ENCODE measurements at regions not wholly inside any gene's neighbourhood (a gene's known extent, or its start where the extent isn't known, plus 50 kb on each side); places are given as distances from the start of the nearest gene placed in this dataset.

DNA sequence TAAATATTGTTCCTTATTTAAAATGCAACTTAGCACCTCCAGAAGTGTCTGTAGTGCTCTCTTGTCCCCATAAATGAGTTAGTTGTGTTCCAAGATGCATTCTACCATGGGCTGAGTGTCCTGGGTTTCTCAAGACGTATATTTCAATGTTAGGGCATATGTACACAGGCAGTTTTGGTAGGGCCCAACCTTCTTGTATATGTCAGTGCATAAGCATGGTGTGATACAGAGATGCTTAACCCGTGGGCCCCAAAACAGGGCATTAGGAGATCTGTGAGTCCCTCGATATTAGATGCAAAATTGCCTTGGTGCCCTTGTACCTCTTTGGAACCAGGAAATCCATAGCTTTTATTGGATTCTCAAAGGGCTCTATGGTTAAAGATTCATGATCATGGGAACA lies 91.5 kb upstream of the HIVEP1 start:
- Histone ChIP-seq H3K27me3 (replicated peaks in 1 of 4; ENCODE audit: control extremely low read depth in 1 of 4, control insufficient read depth in 3 of 4, insufficient read depth in 4 of 4, low read length in 3 of 4) (no peaks in the 10 kb centered on the region), H3K79me2 (ENCODE audit: control insufficient read depth, insufficient read depth, low read length) (no peaks in the 10 kb centered on the region), H3K9ac (ENCODE audit: low read length) (no peak overlapping the region), H4K20me1 (ENCODE audit: control insufficient read depth, insufficient read depth, low read length, poor library complexity, severe bottlenecking) (no peaks in the 10 kb centered on the region), H3K27ac (ENCODE audit: low read length in 2 of 2) (no peak overlapping the region), H3K9me3 (ENCODE audit: control extremely low read depth in 1 of 3, control insufficient read depth in 2 of 3, insufficient read depth in 1 of 3, low read length in 2 of 3) (no peaks in the 10 kb centered on the region), H3K4me3 (ENCODE audit: control extremely low read depth in 1 of 5, extremely low read depth in 1 of 5, insufficient read depth in 1 of 5, low read depth in 2 of 5, low read length in 4 of 5) (no peak overlapping the region), H3K4me2 (replicated peaks; ENCODE audit: low read depth, low read length, poor library complexity, severe bottlenecking) (no peak overlapping the region), H3K36me3 (replicated peaks in 1 of 2; ENCODE audit: control extremely low read depth in 1 of 2, control insufficient read depth in 1 of 2, extremely low read depth in 1 of 2, insufficient read depth in 2 of 2, low read length in 1 of 2) (no peaks in the 10 kb centered on the region), H3K4me1 (ENCODE audit: control insufficient read depth in 2 of 2, insufficient read depth in 2 of 2, low read length in 2 of 2) (no peaks in the 10 kb centered on the region), H2AFZ (ENCODE audit: insufficient read depth, low read depth, low read length, poor library complexity, severe bottlenecking) (no peak overlapping the region)
- Mint-ChIP-seq H3K4me3 (no peak overlapping the region), H3K27me3 (no peaks in the 10 kb centered on the region), H3K9me3 (ENCODE audit: insufficient read depth) (no peaks in the 10 kb centered on the region), H3K4me1 (no peaks in the 10 kb centered on the region), H3K27ac (no peak overlapping the region)
- POLR2A ChIA-PET = no interaction called here
- intact Hi-C loops (cut with micrococcal nuclease) = no loop called here
- TF ChIP-seq, protein P1, sequence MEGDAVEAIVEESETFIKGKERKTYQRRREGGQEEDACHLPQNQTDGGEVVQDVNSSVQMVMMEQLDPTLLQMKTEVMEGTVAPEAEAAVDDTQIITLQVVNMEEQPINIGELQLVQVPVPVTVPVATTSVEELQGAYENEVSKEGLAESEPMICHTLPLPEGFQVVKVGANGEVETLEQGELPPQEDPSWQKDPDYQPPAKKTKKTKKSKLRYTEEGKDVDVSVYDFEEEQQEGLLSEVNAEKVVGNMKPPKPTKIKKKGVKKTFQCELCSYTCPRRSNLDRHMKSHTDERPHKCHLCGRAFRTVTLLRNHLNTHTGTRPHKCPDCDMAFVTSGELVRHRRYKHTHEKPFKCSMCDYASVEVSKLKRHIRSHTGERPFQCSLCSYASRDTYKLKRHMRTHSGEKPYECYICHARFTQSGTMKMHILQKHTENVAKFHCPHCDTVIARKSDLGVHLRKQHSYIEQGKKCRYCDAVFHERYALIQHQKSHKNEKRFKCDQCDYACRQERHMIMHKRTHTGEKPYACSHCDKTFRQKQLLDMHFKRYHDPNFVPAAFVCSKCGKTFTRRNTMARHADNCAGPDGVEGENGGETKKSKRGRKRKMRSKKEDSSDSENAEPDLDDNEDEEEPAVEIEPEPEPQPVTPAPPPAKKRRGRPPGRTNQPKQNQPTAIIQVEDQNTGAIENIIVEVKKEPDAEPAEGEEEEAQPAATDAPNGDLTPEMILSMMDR (IDR thresholded peaks at IDR 0.05) = no peak
- TF ChIP-seq EZH2 (IDR thresholded peaks at IDR 0.05; ENCODE audit: borderline replicate concordance, insufficient read depth, low read depth, low read length, poor library complexity, severe bottlenecking) = no peak
- ATAC-seq (ENCODE audit: low read depth) (no peak), DNase-seq (no peak)
- CTCF ChIA-PET = no interaction called here
- WGBS (ENCODE audit: insufficient coverage) = 84% methylated on average over 3 of the region's 3 CpGs

DNA sequence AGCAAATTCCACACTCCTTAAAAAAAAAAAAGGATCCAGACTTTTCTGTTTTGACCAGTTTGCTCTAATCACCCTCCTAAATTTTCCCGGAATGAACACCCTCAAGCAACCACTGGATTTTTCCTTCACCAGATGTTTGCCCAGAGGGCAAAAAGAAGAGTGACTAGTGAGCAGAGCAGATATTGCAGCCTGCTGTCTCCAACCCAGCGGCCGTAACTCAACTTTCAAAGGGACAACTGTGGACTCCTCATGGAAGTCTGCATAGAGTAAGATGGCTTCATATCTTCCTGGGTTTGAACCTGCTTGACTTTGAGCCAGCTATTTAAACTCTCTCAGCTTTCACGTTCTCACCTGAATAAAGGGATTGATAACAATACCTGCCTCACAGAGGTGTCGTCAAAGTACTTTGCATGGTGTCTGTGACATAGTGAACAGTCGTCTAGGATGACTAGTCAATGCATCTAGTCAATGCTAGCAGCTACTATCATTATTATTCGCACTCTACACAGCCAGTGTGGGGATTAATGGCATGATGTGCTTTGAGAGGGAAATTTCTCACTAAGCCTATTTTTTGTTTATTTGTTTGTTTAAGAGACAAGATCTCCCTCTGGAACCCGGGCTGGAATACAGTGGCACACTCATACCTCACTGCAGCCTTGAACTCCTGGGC lies 92.2 kb upstream of the HIVEP1 start:
- no peak overlapping the region for H3K27ac ChIP-seq (ENCODE audit: low read length in 2 of 2)
- H3K27ac Mint-ChIP-seq = no peak overlapping the region
- intact Hi-C loops (cut with micrococcal nuclease) = no loop called here

More for the DNA sequence above, 92.2 kb upstream of the HIVEP1 start:
- no peaks in the 10 kb centered on the region for H3K4me1 ChIP-seq (ENCODE audit: control insufficient read depth in 2 of 2, insufficient read depth in 2 of 2, low read length in 2 of 2)
- no peak overlapping the region for H2AFZ ChIP-seq (ENCODE audit: insufficient read depth, low read depth, low read length, poor library complexity, severe bottlenecking)
- Mint-ChIP-seq H3K4me3 (no peak overlapping the region), H3K27me3 (no peaks in the 10 kb centered on the region), H3K4me1 (no peaks in the 10 kb centered on the region), H3K9me3 (ENCODE audit: insufficient read depth) (no peaks in the 10 kb centered on the region)
- no peaks in the 10 kb centered on the region for H3K27me3 ChIP-seq (replicated peaks in 1 of 4; ENCODE audit: control extremely low read depth in 1 of 4, control insufficient read depth in 3 of 4, insufficient read depth in 4 of 4, low read length in 3 of 4)
- no peaks in the 10 kb centered on the region for H3K9me3 ChIP-seq (ENCODE audit: control extremely low read depth in 1 of 3, control insufficient read depth in 2 of 3, insufficient read depth in 1 of 3, low read length in 2 of 3)
- 96% methylated on average over 2 of the region's 8 CpGs for WGBS (ENCODE audit: insufficient coverage)
- no peak overlapping the region for H3K4me2 ChIP-seq (replicated peaks; ENCODE audit: low read depth, low read length, poor library complexity, severe bottlenecking)
- no peaks in the 10 kb centered on the region for H4K20me1 ChIP-seq (ENCODE audit: control insufficient read depth, insufficient read depth, low read length, poor library complexity, severe bottlenecking)
- no peaks in the 10 kb centered on the region for H3K36me3 ChIP-seq (replicated peaks in 1 of 2; ENCODE audit: control extremely low read depth in 1 of 2, control insufficient read depth in 1 of 2, extremely low read depth in 1 of 2, insufficient read depth in 2 of 2, low read length in 1 of 2)
- POLR2A ChIA-PET = no interaction called here
- H3K9ac ChIP-seq (ENCODE audit: low read length) = no peak overlapping the region
- H3K4me3 ChIP-seq (ENCODE audit: control extremely low read depth in 1 of 5, extremely low read depth in 1 of 5, insufficient read depth in 1 of 5, low read depth in 2 of 5, low read length in 4 of 5) = no peak overlapping the region
- DNase-seq = no peak
- CTCF ChIA-PET = no interaction called here
- ATAC-seq (ENCODE audit: low read depth) = no peak
- no peaks in the 10 kb centered on the region for H3K79me2 ChIP-seq (ENCODE audit: control insufficient read depth, insufficient read depth, low read length)
- no peak for TF ChIP-seq EZH2 (IDR thresholded peaks at IDR 0.05; ENCODE audit: borderline replicate concordance, insufficient read depth, low read depth, low read length, poor library complexity, severe bottlenecking)
- TF ChIP-seq, protein P1 (IDR thresholded peaks at IDR 0.05) = no peak
